Fibroblast of skin of back (primary cell): ENCODE measurements at regions not wholly inside any gene's neighbourhood (a gene's known extent, or its start where the extent isn't known, plus 50 kb on each side); places are given as distances from the start of the nearest gene placed in this dataset.

Experiments used
- DNase-seq: peaks from one replicate; pipeline ENCODE4 v3.0.0-alpha.2; 2013

DNA sequence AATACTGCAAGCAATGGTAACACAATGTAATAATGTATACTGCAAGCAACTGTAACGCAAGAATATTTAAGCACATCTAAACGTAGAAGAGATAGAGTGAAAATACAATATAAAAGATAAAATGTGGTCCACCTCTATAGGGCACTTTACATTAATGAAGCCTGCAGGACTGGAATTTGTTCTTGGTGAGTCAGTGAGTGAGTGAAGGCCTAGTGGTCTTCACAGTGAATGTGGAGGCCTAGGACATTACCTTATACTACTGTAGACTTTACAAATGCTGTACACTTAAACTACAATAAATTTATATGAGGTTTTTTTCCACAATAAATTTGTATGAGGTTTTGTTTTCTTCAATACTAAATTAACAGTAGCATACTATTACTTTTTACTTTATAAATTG lies 287.4 kb upstream of the SNX7 start:
- DNase-seq: no peak

DNA sequence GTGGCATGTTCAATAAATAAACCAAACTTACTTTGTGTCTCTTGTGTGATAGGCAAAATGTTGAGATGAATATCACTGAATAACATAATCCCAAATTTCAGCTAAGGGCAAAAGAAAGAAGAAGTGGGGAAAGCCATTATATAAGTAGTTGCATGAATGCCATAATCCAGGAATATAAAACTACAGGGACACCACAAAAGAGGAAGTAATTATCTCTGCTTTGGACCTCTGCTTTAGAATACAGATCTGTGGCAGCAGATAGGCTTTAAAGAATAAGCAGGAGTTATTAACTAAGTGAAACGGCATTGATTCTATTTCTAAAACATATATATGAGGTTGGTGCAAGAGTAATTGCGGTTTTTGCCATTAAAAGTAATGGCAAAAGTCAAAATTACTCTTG lies 288.5 kb upstream of the SNX7 start:
- no peak for DNase-seq

GRCh38 chr1:98371764-98372163 lies 289.8 kb upstream of the SNX7 start:
- no peak for DNase-seq

- no peak for DNase-seq
Observed at GRCh38 chr1:98369463-98369862, 292.1 kb upstream of the SNX7 start.

DNA sequence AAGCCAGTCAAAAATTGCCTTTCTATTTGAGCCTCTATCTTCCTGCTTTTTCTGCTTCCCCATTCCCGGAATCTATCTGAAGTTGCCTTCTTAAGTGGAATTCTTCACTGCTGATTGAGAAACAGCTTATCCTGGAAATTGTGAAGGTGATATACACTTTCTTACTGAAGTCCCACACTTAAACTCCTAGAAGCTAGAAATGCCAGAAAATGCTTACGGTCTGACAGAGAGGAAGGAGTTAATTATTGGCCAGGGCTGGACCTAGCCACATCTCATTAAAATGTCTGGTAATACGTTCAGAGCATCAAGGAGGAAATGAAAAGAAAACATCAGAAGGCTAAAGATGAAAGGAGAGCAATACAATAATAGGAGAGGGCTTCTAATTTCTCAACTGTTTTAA lies 292.5 kb upstream of the SNX7 start:
- no peak for DNase-seq

DNA sequence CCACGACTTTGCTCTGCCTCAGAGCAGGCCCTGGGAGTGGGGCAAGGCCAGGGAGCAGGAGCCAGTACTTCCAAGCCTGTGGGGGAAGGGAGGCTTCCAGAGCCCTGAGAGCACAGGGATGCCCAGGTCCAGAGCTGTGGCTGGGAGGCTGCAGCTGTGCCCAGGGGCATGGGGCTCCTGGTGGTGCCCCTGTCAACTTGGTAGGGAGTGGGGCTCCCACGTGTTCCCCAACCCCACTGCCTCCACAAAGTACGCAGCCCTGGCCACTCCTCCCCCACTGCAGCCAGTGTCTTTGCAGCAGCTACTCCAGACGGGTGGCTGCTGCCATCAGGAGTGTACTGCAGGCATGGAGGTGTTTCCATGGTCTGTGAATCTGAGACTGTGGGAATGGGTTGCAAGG lies 294.1 kb upstream of the SNX7 start:
- no peak for DNase-seq

DNA sequence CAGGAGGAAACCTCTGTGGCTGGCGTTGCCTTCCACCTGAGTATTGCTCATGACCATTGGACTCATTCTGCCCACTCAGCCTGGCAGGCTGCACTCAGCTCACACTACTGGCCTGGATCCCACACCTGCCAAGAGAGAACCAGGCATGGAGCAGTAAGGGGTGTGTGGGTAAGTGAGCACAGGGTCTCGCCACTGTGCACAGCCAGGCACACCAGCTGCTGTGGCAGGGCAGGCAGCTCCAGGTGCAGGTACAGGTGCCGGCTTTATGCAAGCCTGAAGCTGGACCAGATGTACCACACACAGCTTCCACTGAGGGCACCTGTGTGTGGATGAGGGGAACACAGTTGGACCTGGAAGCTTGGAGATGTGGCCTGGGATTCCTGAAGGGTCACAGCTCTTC lies 295.2 kb upstream of the SNX7 start:
- no peak for DNase-seq

DNA sequence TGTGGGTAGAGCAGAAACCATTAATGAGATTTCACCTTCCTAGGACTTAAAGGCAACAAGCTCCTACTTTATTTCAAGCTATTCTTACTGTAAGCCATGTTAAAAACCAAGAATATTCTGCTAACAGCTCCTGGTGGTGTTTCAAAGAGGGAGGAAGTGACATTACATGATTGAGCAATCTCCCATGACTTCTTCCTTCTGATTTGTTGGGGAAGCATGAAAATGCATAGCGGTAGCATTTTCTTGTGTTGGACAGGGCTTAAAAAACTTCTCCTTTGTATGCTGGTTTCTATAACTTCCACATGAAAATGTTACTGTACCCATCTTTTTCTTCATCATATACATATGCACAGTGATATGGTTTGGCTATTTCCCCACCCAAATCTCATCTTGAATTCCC lies 297.0 kb upstream of the SNX7 start:
- no peak for DNase-seq

DNA sequence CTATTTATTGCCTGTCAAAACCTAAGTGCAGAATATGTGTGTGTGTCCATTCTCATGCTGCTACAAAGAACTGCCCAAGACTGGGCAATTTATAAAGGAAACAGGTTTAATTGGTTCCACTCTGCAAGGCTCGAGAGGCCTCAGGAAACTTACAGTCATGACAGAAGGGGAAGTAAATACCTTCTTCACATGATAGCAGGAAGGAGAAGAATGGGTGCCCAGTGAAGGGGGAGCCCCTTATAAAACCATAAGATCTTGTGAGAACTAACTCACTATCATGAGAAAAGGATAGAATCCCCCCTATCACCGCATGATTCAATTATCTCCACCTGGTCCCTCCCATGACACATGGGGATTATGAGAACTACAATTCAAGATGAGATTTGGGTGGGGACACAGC lies 300.7 kb upstream of the SNX7 start:
- DNase-seq: no peak

GRCh38 chr1:98355656-98356383 lies 305.7 kb upstream of the SNX7 start:
- no peak for DNase-seq

- no peak for DNase-seq
Observed at GRCh38 chr1:98352378-98352777, 309.1 kb upstream of the SNX7 start.

DNA sequence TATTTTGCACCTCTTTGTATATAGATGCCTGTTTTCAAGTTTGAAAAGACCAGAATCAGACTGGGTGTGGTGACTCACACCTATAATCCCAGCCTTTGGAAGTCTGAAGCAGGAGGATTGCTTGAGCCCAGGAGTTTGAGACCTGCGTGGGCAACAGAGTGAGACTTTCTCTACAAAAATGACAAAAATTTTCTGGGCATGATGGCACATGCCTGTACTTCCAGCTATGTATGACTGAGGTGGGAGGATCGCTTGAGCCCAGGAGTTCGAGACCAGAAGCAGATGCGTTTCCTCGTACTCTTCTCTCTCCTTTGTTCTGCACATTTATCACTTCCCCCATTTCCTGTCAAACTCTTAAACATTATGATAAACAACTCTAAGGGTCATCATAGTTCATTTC lies 310.0 kb upstream of the SNX7 start:
- DNase-seq: no peak

GRCh38 chr1:98345417-98345816 lies 316.1 kb upstream of the SNX7 start:
- DNase-seq: no peak

DNA sequence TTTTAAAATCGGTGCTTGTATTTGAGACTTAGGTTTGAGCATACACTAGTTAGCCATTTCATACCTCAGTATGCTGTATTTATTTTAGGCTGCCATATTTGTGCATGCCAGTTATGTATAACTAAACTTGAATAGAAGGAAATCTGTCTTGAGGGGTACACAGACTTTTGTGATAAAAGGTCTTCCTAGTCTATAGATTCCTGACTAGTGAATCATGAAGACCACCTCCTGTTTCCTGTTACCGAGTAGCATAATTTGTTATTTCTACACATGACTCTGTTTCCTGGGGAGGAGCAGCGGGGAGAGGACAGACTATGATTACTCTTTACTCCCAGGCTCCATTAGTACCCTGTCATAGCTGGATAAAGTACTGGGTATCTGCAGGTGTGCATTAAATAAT lies 316.8 kb upstream of the SNX7 start:
- DNase-seq: peak; percentile 46

DNA sequence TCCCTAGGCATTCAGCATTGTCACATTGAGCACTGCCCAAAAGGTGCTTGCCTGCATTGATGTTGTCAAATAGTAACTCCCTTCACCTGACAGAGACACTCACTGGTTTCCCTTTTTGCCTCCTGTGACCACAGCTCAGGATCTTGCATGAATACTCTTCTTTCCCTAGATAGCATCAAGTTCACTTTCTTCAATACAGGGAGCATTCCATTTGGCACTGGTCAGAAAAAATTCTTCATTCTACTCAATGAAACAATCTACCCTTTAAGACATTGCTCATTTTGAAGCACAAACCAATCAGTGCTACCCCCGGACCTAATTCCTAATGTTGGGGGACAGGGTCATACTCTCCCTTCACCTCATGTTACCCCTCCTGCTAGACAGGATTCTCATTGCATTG lies 319.0 kb upstream of the SNX7 start:
- DNase-seq: peak; percentile 45

DNA sequence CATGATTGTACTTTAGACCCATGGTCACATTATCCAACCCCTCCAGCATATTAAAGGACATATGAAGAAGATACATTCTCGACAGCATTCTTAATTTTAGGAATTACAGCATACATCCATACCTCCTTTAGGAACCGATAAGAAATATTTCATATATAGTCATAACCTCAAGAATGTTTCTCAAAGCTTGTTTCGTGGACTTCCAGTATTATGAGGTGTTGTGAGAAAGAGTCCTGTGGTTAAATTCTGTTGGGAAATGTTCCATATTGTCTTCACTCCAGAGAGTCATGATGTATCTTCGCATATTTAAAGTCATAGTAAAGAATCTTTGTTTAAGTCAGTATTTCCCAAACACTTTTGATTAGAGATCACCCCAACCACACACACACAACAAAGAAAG lies 321.0 kb upstream of the SNX7 start:
- peak; percentile 90 for DNase-seq

DNA sequence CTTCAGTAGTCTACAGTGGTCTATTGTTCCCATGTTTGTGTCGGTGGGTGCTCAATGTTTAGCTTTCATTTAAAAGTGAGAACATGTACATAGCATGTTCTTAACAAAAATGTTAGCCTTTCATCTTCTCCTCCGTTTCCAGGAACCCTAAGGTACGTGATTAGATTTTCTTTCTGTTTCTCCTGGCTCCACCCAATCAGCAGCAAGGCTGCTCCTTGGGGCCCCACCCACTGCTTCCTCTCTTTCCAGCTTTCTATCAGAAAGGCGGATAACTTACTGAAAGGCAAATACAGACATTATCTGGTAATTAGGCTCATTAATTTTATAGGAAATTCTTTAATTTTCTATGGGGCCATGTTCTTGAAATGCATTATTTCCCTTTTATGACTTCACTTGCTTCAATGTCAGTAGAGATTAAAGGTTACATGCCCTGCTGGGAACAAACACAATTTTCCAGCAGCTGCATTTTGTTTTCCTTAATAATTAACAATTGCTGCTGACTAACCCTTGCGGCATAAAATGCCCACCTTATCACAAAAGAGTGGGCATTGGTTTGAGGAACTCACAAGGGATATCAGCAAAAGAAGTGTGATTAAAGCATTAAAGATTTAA lies 324.9 kb upstream of the SNX7 start:
- DNase-seq: no peak

GRCh38 chr1:98333936-98334335 lies 327.6 kb upstream of the SNX7 start:
- DNase-seq: no peak

GRCh38 chr1:98333406-98333805 lies 328.1 kb upstream of the SNX7 start:
- DNase-seq: no peak

- DNase-seq: no peak
Observed at GRCh38 chr1:98331718-98332311, 329.7 kb upstream of the SNX7 start.

DNA sequence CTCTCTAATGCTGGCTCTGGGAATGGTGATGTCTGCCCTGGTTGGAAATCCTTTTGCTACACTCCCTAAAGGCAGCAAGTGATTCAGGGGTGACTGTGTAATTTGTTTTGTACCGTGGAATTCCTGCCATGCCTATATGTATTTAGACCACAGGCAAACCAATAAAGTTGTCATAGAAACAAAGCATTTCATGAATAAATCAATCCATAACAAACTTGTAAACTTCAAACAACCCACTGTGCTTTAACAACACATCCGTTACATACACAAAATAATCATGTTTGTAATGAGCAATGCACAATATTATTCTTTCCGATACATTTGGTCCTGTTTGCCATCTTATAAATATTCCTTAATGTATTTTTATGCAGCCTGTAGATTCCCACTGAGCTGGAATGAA lies 330.3 kb upstream of the SNX7 start:
- peak; percentile 70 for DNase-seq

- no peak for DNase-seq
Observed at GRCh38 chr1:98330224-98330623, 331.3 kb upstream of the SNX7 start.

- DNase-seq: no peak
Observed at GRCh38 chr1:98328855-98329254, 332.7 kb upstream of the SNX7 start.

GRCh38 chr1:98327220-98327861 lies 334.2 kb upstream of the SNX7 start:
- DNase-seq: peak; percentile 84
